ENCODE measurements at regions not wholly inside any gene's neighbourhood (a gene's known extent, or its start where the extent isn't known, plus 50 kb on each side); places are given as distances from the start of the nearest gene placed in this dataset.

DNA sequence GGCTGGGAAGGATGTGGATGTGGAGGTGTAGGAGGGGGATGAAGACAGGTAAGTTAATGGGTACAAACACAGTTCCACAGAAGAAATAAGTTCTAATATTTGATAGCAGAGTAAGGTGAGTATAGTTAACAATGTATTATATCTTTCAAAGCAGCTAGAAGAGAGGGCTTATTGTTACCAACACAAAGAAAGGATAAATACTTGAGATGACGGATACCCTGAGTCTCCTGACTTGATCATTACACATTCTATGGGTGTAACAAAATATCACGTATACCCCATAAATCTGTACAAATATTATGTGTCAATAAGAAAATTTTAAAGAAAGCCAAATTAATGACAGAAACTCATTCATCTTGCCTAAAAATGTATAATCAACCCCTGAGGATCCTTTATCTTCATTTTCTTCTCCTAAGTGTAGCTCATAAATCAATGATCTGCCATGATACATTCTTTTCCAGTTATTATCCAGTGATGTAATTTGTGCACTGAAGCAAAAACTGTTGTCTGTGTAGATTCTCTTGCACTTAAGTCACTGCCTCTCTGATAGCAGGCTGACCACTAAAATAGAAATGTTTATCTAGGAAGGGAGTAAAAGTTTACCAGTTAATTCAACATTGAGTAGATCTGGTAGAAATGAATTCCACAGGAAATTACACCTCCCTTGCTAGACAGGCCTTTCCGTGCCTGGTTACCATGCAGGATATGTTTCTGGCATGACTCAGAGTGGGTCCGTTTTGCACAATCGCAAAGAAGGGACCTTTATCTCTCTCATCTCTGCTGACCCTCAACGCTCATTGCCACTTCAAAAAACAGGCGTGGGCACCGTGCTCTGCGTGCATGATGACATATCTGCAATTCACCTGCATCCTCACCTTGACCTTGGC is 249.7 kb upstream of the NCKAP5 start:
- TF ChIP-seq YY1 (IDR thresholded peaks at IDR 0.05; ENCODE audit: borderline replicate concordance in 1 of 3, control insufficient read depth in 1 of 3, extremely low read depth in 1 of 3, insufficient read depth in 3 of 3, insufficient read length in 1 of 3, insufficient replicate concordance in 2 of 3, low read depth in 1 of 3, low read length in 2 of 3) (no peak), TCF3 (CRISPR knock-in tag; IDR thresholded peaks at IDR 0.05) (no peak), RAD51 (IDR thresholded peaks at IDR 0.05; ENCODE audit: borderline replicate concordance, low read depth) (no peak), ZFP36 (IDR thresholded peaks at IDR 0.05; ENCODE audit: low read depth, low read length, partially characterized antibody) (no peak), CTCF (IDR thresholded peaks at IDR 0.05 in 2 of 3, conservative IDR thresholded peaks at IDR 0.05 in 1 of 3; ENCODE audit: insufficient read depth in 2 of 3, low read depth in 1 of 3, low read length in 3 of 3) (no peak), ZNF133 (CRISPR knock-in tag; IDR thresholded peaks at IDR 0.05) (no peak), SNIP1 (IDR thresholded peaks at IDR 0.05; ENCODE audit: low read depth) (no peak), ILF3 (IDR thresholded peaks at IDR 0.05; ENCODE audit: borderline replicate concordance) (no peak)
- TF ChIP-seq, protein P1, sequence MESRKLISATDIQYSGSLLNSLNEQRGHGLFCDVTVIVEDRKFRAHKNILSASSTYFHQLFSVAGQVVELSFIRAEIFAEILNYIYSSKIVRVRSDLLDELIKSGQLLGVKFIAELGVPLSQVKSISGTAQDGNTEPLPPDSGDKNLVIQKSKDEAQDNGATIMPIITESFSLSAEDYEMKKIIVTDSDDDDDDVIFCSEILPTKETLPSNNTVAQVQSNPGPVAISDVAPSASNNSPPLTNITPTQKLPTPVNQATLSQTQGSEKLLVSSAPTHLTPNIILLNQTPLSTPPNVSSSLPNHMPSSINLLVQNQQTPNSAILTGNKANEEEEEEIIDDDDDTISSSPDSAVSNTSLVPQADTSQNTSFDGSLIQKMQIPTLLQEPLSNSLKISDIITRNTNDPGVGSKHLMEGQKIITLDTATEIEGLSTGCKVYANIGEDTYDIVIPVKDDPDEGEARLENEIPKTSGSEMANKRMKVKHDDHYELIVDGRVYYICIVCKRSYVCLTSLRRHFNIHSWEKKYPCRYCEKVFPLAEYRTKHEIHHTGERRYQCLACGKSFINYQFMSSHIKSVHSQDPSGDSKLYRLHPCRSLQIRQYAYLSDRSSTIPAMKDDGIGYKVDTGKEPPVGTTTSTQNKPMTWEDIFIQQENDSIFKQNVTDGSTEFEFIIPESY (CRISPR knock-in tag; IDR thresholded peaks at IDR 0.05): no peak
